ENCODE measurements at regions not wholly inside any gene's neighbourhood (a gene's known extent, or its start where the extent isn't known, plus 50 kb on each side); places are given as distances from the start of the nearest gene placed in this dataset.
"Not testable (repeated sequence)": the region's sequence is repeated elsewhere in the genome, so short reads cannot be mapped to it uniquely, and the experiment has no call there.

- not testable (repeated sequence) for DNase-seq (ENCODE audit: low read depth in 2 of 3, low spot score in 2 of 3)
Measured at GRCh38 chr2:235443580-235443979, 50.3 kb upstream of the AGAP1 start.
